ENCODE measurements at regions not wholly inside any gene's neighbourhood (a gene's known extent, or its start where the extent isn't known, plus 50 kb on each side); places are given as distances from the start of the nearest gene placed in this dataset.
"Not testable (repeated sequence)": the region's sequence is repeated elsewhere in the genome, so short reads cannot be mapped to it uniquely, and the experiment has no call there.

DNA sequence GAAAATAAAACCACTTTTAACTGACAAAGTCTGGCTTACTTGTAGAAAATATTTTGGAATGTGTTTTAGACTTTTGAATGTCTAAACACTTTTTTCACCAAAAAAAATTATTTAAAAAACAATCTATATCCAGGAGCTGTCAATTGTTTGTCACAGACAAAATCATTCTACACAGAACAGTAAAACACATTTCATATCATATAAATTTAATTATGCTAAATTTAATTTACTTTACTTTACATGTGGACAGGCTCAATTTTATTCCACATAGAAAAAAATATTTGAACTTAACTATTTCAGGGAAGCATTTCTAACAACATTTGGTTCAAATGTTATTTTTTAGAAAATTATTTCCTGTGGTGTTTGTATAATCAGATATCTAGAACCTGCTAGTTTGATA is 1417.0 kb downstream of the ZPLD1 start:
- Histone ChIP-seq H3K4me3 (ENCODE audit: low read depth, low read length) (no peak overlapping the region), H3K27me3 (ENCODE audit: insufficient read depth, low read depth, severe bottlenecking) (no peaks in the 10 kb centered on the region), H3K27ac (no peak overlapping the region), H3K9me3 (ENCODE audit: severe bottlenecking) (no peaks in the 10 kb centered on the region), H3K36me3 (no peaks in the 10 kb centered on the region)
- TF ChIP-seq, protein P1, sequence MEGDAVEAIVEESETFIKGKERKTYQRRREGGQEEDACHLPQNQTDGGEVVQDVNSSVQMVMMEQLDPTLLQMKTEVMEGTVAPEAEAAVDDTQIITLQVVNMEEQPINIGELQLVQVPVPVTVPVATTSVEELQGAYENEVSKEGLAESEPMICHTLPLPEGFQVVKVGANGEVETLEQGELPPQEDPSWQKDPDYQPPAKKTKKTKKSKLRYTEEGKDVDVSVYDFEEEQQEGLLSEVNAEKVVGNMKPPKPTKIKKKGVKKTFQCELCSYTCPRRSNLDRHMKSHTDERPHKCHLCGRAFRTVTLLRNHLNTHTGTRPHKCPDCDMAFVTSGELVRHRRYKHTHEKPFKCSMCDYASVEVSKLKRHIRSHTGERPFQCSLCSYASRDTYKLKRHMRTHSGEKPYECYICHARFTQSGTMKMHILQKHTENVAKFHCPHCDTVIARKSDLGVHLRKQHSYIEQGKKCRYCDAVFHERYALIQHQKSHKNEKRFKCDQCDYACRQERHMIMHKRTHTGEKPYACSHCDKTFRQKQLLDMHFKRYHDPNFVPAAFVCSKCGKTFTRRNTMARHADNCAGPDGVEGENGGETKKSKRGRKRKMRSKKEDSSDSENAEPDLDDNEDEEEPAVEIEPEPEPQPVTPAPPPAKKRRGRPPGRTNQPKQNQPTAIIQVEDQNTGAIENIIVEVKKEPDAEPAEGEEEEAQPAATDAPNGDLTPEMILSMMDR (IDR thresholded peaks at IDR 0.05; ENCODE audit: low read depth, low read length) = no peak
- DNase-seq = no peak

DNA sequence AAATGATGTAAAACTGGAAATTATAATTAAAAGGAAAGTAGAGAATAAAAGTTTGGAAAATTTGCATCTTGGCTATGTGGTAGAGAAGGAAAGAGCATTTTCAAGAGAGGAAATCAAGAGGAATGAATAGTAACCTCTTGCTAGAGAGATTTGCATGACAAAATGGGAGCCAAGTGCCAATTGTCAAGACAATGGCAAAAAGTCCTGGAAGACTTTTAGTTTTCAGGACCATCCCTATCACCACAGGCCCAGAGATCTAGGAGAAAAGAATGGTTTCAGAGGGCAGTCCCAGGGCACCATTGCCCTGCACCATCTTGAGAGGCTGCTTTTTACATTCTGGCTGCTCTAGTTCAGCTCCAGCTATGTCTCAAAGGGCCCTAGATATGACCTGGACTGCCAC is 1427.6 kb downstream of the ZPLD1 start:
- no peaks in the 10 kb centered on the region for H3K9me3 ChIP-seq (ENCODE audit: severe bottlenecking)
- TF ChIP-seq, protein P1 (IDR thresholded peaks at IDR 0.05; ENCODE audit: low read depth, low read length) = no peak
- H3K27me3 ChIP-seq (ENCODE audit: insufficient read depth, low read depth, severe bottlenecking) = no peaks in the 10 kb centered on the region
- H3K4me3 ChIP-seq (ENCODE audit: low read depth, low read length) = no peak overlapping the region
- no peaks in the 10 kb centered on the region for H3K36me3 ChIP-seq
- DNase-seq = no peak
- no peak overlapping the region for H3K27ac ChIP-seq

DNA sequence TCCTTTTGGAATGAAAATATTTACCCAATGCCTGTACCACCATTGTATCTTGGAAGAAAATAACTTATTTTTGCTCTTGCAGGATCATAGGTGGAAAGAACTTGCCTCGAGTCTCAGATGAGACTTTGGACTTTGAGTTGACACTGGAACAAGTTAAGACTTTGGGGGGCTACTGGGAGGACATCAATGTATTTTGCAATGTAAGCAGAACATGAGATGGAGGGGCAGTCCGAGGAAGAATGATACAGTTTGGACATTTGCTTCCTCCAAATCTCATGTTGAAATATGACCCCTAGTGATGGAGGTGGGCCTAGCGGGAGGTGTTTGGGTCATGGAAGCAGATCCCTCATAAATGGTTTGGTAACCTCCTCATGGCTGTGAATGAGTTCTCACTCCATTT is 1428.6 kb downstream of the ZPLD1 start:
- Histone ChIP-seq H3K27ac (no peak overlapping the region), H3K27me3 (ENCODE audit: insufficient read depth, low read depth, severe bottlenecking) (no peaks in the 10 kb centered on the region), H3K36me3 (no peaks in the 10 kb centered on the region), H3K4me3 (ENCODE audit: low read depth, low read length) (no peak overlapping the region), H3K9me3 (ENCODE audit: severe bottlenecking) (no peaks in the 10 kb centered on the region)
- DNase-seq = no peak
- TF ChIP-seq, protein P1 (IDR thresholded peaks at IDR 0.05; ENCODE audit: low read depth, low read length) = no peak

DNA sequence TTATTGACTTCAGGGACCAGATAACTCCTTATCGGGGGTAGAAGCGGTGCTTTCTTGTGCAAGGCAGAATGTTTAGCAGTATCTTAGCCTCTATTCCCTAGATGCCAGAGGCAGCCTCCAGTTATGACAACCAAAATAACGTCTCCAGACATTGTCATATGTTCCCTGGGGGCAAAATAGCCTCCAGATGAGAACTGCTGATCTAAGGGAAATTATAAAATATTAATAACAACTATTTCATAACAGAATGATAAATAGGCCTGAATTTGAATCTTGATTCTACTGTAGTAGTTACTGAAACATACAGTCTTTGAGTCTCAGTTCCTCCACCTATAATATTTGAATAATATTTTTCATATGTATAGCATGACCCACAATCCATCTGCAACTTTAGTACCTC is 1431.3 kb downstream of the ZPLD1 start:
- Histone ChIP-seq H3K36me3 (no peaks in the 10 kb centered on the region), H3K27me3 (ENCODE audit: insufficient read depth, low read depth, severe bottlenecking) (no peaks in the 10 kb centered on the region), H3K9me3 (ENCODE audit: severe bottlenecking) (no peaks in the 10 kb centered on the region), H3K4me3 (ENCODE audit: low read depth, low read length) (no peak overlapping the region), H3K27ac (no peak overlapping the region)
- no peak for DNase-seq
- TF ChIP-seq, protein P1 (IDR thresholded peaks at IDR 0.05; ENCODE audit: low read depth, low read length) = no peak

DNA sequence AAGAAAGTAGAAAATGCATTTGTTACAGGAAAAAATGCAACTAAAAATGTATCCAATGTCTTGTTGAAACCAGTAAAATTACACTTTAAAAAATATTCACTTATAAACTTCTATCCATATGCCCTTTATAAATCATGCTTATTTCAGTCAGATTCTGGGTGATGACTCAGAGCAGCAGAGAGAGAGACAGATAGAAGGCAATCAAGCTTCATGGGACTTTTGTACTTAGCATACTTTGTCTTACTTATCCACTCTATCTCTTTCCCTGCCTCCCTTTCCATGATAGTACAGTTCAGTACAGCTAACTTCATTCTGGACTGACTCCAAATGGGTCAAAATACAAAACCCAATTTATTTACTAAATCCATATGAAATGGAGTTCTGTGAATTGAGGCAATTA is 1438.2 kb downstream of the ZPLD1 start:
- H3K27ac ChIP-seq = no peak overlapping the region
- no peaks in the 10 kb centered on the region for H3K27me3 ChIP-seq (ENCODE audit: insufficient read depth, low read depth, severe bottlenecking)
- no peak for DNase-seq
- no peak overlapping the region for H3K4me3 ChIP-seq (ENCODE audit: low read depth, low read length)
- no peaks in the 10 kb centered on the region for H3K36me3 ChIP-seq
- H3K9me3 ChIP-seq (ENCODE audit: severe bottlenecking) = no peaks in the 10 kb centered on the region
- TF ChIP-seq, protein P1 (IDR thresholded peaks at IDR 0.05; ENCODE audit: low read depth, low read length) = no peak

DNA sequence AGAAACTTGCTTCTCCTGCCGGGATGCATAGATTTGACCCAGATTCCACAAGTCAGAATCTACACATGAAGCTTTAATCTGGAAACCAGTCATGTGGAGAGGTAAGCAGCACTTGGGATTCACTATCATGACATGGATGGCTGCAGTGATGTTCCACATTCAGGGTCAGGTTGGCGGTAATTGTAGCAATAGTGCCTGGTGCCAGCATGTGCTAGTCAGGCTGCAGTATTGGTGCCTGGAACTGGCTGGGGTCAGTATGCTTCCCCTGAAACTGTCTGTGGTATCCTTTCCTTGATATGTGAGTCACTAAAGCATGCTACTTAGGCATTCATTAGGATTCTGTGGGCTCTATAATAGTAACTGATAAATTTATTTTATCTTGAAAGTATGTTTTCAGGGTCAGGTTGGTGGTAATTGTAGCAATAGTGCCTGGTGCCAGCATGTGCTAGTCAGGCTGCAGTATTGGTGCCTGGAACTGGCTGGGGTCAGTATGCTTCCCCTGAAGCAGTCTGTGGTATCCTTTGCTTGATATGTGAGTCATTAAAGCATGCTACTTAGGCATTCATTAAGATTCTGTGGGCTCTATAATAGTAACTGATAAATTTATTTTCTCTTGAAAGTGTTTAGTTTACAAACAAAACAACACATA is 1439.2 kb downstream of the ZPLD1 start:
- TF ChIP-seq, protein P1 (IDR thresholded peaks at IDR 0.05; ENCODE audit: low read depth, low read length) = no peak
- no peak overlapping the region for H3K4me3 ChIP-seq (ENCODE audit: low read depth, low read length)
- H3K27ac ChIP-seq = no peak overlapping the region
- H3K27me3 ChIP-seq (ENCODE audit: insufficient read depth, low read depth, severe bottlenecking) = no peaks in the 10 kb centered on the region
- H3K9me3 ChIP-seq (ENCODE audit: severe bottlenecking) = no peaks in the 10 kb centered on the region
- no peak for DNase-seq
- no peaks in the 10 kb centered on the region for H3K36me3 ChIP-seq

DNA sequence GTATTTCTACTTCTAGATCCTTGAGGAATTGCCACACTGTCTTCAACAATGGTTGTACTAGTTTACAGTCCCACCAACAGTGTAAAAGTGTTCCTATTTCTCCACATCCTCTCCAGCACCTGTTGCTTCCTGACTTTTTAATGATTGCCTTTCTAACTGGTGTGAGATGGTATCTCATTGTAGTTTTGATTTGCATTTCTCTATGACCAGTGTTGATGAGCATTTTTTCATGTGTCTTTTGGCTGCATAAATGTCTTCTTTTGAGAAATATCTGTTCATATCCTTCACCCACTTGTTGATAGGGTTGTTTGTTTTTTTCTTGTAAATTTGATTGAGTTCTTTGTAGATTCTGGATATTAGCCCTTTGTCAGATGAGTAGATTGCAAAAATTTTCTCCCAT is 1447.0 kb downstream of the ZPLD1 start:
- DNase-seq; H3K27ac ChIP-seq; H3K4me3 ChIP-seq (ENCODE audit: low read depth, low read length); H3K36me3 ChIP-seq; H3K9me3 ChIP-seq (ENCODE audit: severe bottlenecking); H3K27me3 ChIP-seq (ENCODE audit: insufficient read depth, low read depth, severe bottlenecking): not testable (repeated sequence)
